HT1080 (cell line): ENCODE measurements at regions not wholly inside any gene's neighbourhood (a gene's known extent, or its start where the extent isn't known, plus 50 kb on each side); places are given as distances from the start of the nearest gene placed in this dataset.
"Not testable (repeated sequence)": the region's sequence is repeated elsewhere in the genome, so short reads cannot be mapped to it uniquely, and the experiment has no call there.

Experiments used
- DNase-seq: peaks from one replicate; pipeline ENCODE4 v3.0.0-alpha.2; 2015; ENCODE audit warnings: low read depth

DNA sequence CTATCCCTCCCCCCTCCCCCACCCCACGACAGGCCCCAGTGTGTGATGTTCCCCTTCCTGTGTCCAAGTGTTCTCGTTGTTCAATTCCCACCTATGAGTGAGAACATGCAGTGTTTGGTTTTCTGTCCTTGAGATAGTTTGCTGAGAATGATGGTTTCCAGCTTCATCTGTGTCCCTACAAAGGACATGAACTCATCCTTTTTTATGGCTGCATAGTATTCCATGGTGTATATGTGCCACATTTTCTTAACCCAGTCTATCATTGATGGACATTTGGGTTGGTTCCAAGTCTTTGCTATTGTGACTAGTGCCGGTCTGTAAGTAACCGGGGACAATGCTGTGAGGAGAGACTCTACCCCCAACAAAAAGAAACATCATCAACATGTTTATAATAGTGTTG lies 217.2 kb downstream of the SEC23IP start:
- not testable (repeated sequence) for DNase-seq

DNA sequence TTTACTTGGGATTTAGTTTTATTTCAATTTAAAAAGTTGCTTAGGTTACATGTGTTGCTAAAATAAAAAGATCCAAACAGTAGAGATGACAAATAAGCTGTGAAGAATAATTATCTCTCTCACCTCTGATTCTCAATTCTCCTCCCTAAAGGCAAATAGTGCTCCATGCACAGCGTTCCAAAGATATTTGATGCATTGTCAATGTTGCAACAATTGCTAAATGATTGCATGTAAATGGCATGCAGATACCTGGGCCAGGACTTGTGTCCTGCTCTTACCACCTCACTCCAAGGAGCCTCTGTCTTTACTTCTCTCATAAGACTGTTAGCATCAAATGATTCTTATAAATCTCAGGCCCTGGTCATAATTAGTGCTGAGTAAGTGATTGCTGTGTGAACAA lies 217.7 kb downstream of the SEC23IP start:
- DNase-seq, result no peak

DNA sequence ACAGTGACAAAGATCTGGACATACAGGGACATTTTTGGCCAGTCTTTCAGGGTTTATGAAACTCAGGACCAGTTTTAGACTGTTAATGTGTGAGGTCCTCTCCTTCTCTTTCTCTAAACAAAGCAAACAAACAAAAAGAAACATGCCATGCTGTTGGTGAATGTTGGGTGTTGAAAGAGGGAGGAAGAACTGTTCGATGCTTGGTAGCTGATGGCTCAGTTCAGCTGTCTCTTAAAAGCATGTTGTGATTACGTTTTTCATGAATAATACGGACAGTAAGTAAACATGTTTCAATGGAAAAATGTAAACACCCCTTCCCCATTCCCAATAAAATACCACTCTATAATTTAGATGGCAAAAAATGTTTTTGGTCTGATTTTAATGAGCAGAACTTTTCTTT lies 219.1 kb downstream of the SEC23IP start:
- no peak for DNase-seq

DNA sequence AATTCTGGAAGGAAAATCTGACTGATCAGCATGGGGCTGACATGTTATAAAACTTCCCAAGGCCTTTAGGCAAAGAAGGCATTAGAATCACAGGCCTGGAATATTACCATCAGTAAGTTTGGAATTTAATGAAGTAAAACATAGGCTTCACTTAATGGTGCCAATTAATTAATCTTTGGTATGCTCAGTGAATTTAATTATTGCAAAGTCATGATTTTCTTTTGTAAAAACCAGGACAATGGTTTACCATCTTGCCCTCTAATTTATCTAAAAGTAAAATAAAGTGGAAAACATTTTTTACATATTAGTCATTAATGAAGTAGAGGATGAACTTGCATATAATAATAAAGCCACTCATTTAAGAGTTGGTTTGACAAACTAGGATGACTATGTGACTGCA lies 220.3 kb downstream of the SEC23IP start:
- DNase-seq, result no peak

DNA sequence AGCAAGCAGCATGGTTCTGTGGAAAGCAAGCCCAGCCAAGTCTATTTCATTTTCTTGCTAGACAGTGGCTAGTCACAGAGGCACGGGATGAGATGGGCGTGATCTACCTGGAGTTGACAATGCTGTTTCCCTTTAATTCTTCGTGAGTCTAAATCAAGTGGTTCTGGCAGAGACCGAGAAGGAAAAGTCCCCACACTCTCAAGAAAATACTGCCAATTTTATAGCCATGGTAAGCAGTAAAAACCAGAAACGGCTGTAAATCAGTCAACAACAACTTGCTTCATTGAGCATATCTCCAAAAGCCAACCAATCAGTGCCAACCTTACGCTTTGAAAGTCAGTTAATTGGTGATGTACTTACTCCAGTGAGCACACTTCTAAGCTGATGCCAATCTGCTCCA lies 223.4 kb downstream of the SEC23IP start:
- no peak for DNase-seq

DNA sequence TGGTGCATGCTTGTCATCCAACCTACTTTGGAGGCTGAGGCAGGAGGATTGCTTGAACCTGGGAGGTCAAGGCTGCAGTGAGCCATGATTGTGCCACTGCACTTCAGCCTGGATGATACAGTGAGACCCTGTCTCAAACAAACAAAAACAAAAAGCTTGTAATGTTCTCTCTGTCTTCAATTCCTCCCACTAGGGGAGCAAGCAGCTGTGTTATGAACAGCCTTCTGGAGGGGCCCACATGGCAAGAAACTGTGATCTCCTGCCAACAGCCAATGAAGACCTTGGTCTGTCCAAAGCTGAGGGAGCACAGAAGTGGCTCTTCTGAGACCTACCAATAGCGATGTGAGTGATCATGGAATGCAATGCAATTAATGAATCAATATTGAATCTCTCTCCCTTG lies 229.2 kb downstream of the SEC23IP start:
- DNase-seq, result no peak

- peak; percentile 24 for DNase-seq
Observed at GRCh38 chr10:120131183-120131582, 238.7 kb downstream of the SEC23IP start.

GRCh38 chr10:120132811-120133210 lies 240.3 kb downstream of the SEC23IP start:
- DNase-seq, result no peak

DNA sequence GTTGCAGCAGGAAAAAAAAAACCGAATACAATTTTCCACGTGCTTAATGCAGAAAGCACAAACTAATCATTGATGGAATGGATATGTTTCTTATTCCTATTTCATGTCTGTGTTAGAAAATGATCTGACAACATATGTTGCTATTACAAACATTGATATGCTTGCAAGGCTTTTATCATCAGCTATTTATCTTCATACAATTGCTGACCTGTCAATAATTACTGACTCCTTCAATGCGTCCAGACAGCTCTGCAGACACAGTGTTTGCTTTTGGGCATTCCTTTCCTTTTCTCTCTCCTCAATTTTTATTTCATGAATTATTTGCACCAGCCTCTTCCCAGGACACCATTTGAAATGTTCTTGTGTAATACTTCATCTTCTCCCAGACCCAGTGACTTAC lies 246.2 kb downstream of the SEC23IP start:
- no peak for DNase-seq

GRCh38 chr10:120145107-120145506 lies 252.6 kb downstream of the SEC23IP start:
- no peak for DNase-seq

GRCh38 chr10:120156614-120157274 lies 264.2 kb downstream of the SEC23IP start:
- DNase-seq, result no peak

DNA sequence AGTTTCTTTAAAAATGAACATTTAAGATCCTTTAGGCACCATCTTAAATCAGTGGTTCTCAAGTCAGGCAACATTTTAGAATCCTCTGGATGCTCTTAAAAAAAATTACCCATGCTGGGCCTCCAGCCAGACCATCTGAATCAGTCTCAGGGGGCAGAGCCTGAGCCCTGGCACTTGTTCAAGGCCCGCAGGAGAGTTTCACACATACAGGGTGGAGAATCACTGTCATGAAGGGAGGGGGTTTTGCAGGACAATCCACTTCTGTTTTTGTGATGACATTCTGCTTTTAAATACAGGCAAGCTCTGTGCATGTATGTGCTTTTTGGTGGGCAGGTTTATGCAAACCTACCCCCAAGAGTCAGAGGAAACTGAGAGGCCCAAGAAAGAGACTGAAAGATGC lies 268.6 kb downstream of the SEC23IP start:
- DNase-seq, result no peak

DNA sequence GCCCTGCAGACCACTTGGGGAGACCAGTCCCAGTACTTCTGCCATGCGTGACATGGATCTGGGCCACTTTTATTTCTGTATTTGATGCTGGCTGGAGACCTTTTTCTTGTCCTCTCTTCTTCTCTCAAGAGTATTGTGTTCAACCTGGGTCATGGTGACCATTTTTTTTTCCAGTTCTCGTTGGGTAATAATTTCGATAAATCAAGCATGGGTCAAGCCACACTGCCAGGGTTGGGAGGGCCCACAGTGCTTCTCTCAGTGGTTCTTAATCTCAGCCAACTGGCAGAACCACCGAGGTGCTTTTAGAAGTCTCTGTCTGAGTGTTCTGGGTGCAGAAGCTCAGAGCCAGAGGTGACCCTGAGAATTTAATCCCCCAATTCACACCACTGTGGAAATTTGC lies 269.9 kb downstream of the SEC23IP start:
- DNase-seq, result no peak

DNA sequence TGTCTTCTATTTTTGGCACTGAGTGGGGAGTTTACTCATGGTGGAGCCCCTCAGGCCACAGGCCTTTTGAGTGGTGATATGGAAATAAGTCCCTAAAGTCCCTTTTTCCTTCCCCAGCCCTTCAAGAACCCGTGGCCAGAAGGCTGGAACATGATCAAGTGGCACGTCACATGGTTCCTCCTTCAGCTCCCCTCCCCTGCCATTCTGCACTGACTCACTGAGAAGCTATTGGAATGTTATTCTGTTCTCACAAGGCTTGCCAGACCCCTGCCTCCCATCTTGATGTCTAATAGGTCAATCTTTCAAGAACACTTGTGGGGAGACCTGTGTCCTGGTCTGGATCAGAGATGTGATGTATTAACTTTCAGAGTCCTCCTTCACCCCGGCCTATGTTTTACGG lies 279.8 kb downstream of the SEC23IP start:
- peak; percentile 72 for DNase-seq

- DNase-seq, result no peak
Observed at GRCh38 chr10:120174491-120174890, 282.0 kb downstream of the SEC23IP start.

- DNase-seq, result no peak
Observed at GRCh38 chr10:120177330-120177729, 279.7 kb upstream of the PLPP4 start.

DNA sequence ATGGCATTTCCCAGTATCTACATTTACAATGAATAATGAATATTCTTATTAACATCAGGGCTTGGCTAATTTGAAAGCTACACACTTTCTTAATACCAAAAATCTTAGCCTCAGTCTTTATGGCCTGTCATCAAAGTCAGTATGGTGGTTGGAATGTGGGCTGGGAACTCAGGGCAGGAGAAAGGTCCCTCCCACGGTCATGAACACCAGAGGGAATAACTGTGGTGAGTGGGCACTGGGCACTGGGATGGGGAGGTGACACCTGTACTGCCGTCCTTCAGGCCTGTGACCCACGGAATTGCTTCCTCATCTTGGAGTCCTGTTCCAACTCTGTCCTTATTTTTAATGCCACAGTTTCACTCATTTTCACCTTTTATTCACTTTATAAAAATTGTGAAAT lies 276.9 kb upstream of the PLPP4 start:
- no peak for DNase-seq

DNA sequence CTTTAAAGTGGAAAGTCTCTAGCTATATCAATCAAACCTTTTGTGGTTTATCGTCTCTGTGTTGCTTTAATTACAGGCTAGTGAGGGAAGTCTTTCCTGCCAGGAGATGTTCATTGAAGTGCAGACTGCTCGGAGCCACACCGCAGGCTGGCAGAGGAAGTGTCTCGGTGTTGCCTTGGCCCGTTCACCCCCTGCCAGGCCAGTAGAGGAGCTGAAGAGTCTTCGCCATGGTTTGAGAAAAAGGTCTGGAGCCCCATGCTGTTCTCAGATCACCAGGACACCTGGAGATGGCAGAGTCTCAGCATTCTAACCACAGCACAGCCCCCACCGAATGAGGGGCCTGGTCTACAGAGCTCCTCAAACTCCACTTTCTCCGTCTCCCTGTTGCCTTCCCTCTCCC lies 275.9 kb upstream of the PLPP4 start:
- DNase-seq, result no peak

GRCh38 chr10:120182431-120182830 lies 274.6 kb upstream of the PLPP4 start:
- no peak for DNase-seq

DNA sequence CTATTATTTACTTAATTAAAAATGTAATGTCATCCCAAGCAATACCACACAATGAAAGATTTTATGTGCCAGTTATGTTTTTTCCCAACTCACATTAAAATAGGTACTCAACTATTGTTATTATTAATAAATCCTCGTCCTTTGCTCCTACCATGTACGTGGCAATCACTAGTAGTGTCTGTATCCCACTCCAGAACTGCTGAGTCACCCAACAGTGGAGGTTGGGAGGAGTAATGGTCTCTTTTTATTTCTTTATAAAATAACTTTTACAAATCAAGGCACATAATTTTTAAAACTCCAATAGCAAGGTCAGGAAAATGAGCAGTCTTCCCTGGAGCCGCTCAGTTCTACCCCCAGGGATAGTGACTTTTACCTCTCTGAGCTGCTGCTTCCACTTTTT lies 273.5 kb upstream of the PLPP4 start:
- DNase-seq, result no peak

- no peak for DNase-seq
Observed at GRCh38 chr10:120184547-120185337, 272.3 kb upstream of the PLPP4 start.

GRCh38 chr10:120186506-120186905 lies 270.5 kb upstream of the PLPP4 start:
- DNase-seq, result no peak

GRCh38 chr10:120187168-120187567 lies 269.9 kb upstream of the PLPP4 start:
- not testable (repeated sequence) for DNase-seq
